ENCODE measurements at regions not wholly inside any gene's neighbourhood (a gene's known extent, or its start where the extent isn't known, plus 50 kb on each side); places are given as distances from the start of the nearest gene placed in this dataset.

DNA sequence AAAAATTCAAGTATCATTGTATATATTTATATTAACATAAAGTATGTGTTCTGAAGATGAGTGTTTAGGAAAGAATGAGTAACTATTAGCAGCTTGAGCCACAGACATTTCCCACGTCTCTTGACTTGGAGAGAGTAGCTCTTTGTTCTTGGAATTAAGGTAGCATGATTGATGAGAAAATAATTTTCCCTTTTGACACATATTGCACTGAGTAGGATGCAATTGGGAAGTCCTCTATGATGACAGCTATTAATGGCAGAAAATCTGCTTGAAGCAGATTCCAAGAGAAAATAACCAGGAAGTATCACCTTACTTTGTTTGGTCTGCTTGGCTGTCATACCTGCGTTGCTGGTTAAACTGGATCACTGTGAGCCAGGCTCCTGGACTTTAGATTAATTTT is 204.8 kb downstream of the TLE4 start:
- TF ChIP-seq CTCF (IDR thresholded peaks at IDR 0.05) = no peak
- TF ChIP-seq POLR2A (IDR thresholded peaks at IDR 0.05) = no peak
- no peak for TF ChIP-seq EP300 (IDR thresholded peaks at IDR 0.05)
